ENCODE measurements at regions not wholly inside any gene's neighbourhood (a gene's known extent, or its start where the extent isn't known, plus 50 kb on each side); places are given as distances from the start of the nearest gene placed in this dataset.

DNA sequence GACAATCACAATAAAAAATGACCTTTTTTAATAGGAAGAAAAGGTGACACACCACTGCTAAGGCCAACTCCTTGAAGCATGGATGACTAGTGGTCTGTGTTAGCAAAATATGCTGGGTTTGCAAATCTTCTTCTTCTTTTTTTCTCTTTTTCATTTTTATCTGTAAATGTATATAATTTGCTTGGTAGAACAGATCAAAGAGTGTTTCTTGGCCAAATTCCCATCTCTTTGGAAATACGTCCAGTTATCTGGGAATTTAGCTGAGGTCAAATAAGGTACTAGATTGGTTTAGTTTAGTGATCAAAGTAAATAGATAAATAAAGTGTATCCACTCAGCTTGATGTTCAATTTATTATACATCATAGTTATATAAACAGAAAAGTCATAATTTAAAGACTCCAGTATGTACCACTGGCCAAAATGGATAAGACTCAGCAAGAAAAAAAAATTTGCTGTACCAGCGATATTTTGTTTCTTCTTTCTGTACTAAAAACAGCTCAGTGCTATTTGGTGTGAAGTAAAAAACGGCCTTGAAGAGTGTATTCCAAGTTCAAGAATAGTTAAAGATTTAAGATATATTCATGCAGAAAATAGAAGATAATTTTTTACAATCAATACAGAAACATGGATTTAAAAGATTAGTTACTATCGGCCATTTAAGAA is 738.6 kb upstream of the PIK3C3 start:
- DNase-seq: no peak

DNA sequence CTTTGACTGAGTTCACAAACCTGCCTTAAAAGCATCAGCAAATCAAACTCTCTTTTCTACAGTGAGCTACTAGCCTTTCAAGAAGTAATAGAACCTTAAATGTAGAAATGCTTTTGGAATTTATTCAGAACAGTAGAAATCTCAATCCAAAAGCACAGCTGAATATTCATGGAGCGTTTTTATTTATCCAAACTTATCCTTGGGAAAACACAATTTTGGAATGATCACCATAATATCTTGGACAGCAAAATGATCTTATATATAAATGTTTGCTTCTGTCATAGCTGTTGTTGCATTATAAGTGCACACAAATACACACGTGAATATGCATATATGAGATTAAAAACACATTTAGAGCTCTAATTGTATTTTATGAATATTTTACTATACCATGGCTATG is 747.3 kb upstream of the PIK3C3 start:
- no peak for DNase-seq

DNA sequence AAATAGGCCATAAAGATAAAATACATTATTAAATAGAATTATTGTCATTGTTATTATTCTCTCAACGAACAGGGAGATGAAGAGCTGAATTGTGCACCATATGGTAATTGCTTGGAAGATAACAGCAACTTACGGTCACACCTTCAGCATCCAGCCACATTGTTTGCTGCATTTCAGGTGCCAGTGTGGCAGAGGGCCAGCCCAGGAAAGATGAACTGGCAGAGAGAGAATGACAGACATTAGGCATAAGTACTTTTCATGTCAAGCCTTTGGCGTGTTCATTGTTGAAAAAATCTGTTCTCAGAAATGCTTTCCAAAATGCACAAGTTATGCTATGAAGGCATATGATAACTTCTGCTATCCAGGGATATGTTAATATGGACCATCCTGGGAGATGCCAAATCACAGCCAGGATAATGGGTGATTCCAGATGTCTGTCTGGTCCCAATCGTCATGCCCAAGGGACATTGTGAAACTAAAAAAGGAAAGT is 748.6 kb upstream of the PIK3C3 start:
- DNase-seq: no peak

DNA sequence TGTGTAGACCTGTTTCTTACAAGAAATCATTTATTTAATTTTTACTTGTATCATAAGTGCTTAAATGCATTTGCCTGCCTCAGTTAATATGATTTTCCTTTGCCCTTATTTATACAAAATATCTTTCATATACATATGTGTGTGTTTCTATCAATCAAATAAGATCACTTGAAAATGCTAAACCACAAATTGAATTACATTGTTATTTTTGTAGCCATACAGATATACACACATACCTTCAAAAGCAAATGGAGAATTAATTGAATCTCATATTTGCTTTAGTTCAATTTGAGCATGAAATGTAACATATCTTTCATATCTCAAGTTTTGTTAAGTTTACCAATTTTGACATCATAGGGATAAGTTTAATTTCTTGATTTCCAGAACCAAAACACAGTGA is 755.8 kb upstream of the PIK3C3 start:
- no peak for DNase-seq

DNA sequence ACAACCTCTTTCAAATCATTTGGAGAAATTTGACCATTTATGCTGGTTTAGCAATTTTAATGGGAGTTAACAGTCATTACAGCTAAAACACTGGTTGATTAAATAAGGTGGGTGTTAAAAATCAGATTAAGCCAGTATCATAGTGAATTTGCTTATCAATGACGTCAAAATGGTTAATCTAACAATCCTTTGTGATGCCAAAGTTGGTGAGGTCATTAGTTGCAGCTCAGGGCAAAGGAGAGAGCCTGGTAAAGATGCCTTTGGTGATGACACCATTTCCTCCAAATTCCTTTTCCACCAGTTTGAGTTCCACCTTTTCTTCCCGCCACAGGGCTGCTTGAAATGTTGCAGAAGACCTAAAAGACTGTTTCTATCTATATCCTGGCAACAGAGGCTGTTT is 757.1 kb upstream of the PIK3C3 start:
- no peak for DNase-seq

DNA sequence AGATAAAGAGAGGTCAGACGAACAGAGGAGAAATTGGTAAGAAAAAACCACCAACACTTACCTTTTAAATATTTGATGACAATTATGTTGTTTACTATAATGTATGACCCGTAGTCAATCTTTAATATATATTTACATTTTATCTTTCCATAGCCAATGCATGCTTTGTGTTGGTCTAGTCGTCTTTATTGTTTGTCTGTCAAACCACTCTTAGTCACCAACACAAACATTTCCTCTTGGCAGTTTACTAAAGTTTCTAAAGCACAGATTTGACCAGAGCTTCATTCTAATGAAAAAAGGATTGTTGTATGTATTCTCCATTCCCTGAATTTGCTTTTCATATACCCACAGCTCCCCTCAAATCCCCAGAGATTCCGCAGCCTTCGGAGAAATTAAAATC is 784.7 kb upstream of the PIK3C3 start:
- no peak for DNase-seq

DNA sequence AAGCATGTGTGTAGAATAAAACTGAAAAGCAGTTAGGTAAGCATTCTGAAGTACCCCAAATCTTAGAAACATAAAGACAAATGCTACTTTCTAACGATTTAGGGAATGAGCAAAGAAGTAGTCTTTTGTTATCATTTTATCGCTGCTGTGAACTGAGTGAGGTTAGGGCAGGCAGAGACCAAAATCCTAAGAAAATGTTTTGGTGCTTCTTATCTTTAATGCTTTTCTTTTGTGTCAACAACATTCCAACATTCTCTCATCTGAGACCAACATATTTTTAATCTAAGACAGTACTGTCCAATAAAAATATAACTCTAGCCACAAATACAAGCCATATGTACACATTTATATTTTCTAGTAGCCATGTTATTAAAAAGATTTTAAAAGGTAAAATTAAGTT is 789.4 kb upstream of the PIK3C3 start:
- no peak for DNase-seq

DNA sequence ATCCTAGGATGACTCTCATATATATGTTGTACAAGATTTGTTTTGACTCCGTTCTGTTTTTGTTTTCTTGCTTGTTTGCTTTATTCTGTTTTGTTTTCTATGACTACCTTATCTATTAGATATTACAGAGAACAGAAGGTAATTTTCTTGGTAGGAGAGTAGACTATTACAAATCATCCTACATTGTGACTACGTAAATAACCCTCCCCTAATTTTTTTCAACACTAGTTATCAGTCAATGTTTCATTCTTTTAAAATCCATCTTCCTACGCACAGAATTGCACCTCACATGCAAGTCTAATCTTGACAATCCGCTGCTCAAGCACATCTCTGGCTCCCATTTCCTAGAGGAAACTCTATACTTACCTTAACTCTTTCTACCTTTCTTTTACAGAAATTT is 792.3 kb upstream of the PIK3C3 start:
- DNase-seq: no peak

DNA sequence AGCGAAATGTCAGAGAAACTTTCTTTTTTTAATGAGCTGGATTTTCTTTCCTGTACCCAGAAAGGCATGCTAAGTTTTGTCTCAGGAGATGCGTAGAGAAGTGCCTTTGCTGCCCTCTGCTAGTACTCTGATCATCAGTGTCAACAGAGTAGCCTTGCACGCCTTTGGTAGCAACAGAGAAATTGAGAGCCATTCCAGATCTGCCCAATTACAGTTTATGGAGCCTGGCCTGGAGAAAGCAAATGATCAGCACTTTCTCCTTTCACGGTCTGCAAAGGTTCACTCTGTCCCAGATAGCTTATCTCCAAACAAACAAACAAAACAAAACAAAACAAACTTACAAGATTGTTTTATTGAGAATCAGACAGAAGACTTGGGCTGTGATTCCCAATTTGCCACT is 792.8 kb upstream of the PIK3C3 start:
- DNase-seq: no peak

DNA sequence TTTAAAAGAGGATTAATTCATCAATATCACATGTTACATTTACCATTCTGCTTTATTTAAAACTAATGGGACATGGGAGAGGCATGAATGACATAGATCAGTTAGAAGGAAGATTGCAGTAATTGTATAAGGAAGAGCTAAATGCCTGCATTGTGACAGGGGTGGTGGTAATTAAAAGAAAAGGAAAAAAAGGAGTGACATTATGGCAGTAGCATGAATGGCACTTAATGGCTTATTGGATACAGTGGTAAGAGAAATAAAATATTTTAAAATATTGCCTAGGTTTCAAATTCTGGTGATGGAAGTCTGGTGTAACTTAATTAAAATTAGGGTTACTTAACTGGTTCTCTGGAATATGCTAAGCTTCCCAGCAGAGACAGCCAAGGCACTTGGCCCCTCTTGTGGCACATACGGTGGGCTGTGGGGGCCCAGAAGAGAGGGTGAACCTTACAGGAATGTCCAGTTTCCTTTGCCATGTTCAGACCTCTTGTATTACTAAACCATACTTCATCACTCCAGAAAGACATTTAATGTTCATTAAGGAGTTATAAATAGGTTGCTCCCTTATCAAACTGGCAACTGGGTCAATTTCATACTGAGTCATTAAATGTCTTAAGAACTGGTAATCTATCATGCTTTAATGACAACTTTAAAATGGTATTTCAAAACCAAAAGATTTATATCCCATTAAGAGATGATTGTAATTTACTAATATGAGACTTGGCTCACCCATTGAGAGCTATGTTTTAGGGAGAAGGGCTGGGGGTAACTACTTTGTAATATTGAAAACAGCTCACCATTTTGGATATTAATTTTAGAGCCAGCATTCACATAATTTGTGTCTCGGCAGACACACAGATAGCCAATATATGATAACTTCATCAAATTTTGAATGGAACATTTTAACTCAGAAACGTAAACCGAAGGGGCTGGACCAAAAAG is 798.9 kb upstream of the PIK3C3 start:
- DNase-seq: no peak

DNA sequence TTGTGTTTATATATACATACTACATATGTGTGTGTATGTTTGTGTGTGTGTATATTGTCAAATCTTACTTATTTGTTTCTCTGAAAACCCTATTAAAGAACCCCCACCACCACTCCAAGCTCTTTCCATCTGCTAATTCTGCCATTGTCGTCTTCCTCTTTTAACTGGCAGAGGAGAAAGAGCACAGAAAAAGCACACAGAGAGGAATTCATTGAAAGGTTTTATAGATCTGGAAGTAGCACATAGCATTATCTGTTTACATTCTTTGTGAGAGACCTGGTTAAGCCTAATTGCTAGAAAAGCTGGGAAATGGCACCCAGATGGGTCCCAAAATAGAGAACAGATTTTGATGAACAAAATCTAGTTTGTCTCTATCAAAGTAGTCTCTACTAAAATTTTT is 800.0 kb upstream of the PIK3C3 start:
- no peak for DNase-seq

DNA sequence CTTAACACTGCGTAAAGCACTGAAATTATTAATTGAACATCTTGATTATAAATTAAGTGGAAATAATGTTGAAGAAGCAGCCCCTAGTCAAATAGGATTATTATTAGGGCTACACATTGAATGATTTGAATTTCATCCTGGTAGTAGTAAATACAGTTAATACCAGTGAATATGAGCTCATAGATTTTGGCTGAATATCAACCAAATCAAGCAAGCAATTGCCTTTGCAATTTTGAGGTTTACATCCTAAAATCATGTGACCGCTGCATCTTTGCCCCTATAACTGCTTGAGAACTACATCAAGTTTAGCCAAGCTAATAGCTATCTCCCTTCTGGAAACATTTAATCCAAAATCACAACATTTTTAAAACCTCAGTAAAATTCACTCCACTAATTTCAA is 801.2 kb upstream of the PIK3C3 start:
- no peak for DNase-seq

DNA sequence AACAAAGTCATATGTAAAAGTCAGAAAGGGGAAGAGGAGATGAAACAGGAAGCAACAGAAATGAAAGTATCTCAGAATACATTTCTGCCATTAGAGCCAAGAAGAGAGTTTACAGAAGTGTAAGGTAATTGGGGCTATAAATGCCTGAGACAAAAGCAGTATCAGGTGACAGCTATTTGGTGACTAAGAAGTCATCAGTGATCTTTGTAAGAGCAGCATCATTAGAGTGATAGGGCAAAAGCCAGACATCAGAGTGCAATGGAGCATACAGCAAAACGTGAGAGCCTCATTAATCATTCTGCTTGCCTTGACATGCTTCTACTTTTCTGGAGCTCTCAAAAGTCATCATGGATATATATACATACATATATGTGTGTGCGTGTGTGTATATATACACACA is 804.7 kb upstream of the PIK3C3 start:
- DNase-seq: no peak

DNA sequence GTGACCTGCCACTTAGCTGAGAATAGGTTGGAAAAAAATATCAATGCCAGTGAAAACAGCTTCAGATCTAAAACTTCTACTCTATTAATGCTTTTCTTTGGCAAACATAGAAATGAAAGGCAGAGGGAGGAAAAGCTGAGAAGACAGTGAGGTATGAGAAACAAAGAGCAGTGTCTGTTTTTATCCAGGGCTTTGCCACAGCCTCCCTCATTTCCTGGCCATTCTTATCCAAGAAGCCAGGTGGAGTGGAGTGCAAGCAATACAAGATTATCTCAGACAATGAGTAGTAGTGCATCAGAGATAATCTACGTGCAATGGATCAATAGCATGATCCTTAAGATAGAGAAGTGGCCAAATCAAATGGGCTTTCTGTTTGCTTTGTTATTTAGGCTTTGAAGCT is 808.7 kb upstream of the PIK3C3 start:
- no peak for DNase-seq

DNA sequence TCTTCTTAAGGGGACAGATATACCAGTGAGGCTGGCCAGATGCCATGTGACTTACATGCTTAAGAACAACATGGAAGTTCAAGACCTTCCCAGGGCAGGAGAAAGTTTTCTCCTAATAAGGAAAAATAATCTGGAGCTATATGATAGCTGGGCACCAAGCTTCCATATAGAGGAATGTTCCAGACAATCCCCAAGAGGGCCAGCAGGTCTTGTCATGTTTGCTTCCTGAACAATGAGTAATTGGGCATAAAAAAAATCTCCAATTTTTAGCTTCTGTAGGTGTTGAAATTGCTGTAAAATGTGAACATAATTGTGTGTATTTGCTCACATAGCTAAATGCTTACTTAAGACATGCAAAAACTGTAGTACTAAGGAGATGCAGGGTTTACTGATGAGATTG is 809.5 kb upstream of the PIK3C3 start:
- no peak for DNase-seq

DNA sequence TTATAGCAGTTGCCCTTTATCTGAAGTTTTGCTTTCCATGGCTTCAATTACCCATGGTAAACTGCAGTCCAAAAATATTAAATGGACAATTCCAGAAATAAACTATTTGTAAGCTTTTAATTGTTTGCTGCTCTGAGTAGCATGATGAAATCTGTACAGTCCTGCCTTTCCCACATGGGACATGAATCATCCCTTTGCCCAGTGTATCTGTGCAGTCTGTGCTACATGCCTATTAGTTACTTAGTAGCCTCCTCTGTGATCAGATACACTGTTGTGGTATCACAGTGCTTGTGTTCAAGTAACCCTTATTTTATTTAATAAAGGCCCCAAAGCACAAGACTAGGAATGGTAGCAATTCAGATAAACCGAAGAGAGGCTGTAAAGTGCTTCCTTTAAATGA is 810.6 kb upstream of the PIK3C3 start:
- no peak for DNase-seq

DNA sequence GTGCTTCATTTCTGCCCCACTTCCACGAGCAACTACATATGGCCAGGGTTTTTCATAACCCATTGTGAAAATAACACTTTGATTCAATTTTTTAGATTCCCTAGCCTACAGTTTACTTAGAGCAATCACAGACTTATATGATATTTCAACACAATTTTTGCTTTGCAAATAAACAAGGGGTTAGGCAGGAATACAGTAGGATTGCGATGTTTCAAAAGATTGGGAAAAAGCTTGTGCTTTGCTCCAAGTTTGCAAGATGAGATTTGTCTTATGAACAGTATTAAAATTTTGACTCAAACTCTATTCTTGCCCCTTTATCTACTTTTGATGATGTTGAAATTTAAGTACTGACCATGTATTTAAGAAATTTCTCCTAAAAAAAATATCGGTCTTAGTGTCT is 814.5 kb upstream of the PIK3C3 start:
- no peak for DNase-seq

DNA sequence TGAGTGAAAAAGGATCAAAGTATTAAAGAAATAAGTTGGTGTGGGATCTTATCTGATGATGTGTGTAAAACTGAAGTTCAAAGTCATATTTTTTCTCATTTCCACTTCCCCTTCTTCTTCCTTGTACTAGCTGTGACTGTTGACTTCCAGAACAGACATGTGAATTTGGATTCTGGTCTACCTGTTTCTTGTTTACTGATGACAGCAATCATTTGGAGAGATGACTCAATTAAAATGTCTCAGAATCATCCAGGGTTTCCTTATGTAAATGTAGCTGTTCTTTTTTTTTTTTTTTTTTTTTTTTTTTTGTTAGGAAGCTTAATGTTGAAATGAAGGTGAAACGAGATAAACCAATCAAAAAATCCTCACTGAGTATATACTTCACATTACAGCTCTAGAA is 819.9 kb upstream of the PIK3C3 start:
- no peak for DNase-seq

DNA sequence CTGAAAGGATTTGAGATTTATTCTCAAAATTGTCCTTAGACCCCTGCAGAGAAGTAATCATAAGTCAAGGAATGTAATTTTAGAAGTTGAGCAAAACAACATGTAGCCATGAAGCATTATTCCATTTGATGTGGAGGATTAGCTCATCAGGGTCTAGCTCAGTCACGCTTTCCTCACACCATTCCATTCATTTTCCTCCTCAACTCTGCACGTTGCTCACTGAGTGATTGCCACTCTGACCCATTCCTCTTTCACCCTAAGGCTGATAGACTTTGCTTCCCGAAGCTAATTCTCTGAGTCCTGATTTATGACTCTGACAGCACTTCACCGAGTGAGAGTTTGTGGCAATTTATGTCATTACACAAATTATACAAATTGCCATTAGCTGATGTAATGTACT is 820.6 kb upstream of the PIK3C3 start:
- DNase-seq: no peak

DNA sequence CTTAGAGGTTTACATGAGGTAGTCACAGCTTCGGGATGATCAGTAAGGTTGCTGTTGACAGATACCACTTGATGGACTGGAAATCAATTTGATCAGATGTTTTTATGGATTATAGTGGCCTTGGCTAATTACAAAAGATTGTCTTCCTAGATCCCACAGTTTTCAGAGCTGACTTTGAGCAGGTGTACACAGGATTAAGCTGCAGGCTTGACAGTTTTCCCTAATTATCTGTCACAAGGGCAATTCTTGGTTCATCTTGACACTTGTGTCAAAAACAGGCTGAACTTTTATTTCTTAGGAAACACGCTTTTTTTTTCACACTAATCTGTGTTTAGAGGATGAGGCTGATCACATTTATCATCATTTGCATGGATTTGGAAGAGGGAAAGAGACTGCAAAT is 824.0 kb upstream of the PIK3C3 start:
- no peak for DNase-seq

DNA sequence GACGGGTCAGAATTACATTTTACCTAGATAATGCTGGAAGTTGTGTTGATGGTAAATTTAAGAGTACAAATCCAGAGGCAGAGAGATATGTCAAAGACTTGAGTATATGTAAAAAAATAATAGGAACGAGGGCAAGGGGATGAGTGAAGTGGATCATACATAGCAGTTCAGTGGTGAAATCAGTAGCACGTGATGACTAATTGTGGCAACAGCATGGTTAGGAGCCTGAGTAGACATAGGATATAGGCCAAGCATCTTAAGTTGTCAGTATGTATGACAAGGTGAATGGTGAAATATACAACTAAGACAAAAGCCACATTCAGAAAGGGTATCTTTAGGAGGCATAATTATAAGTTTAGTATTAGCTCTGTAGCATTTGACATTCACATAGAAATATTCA is 826.5 kb upstream of the PIK3C3 start:
- DNase-seq: no peak

DNA sequence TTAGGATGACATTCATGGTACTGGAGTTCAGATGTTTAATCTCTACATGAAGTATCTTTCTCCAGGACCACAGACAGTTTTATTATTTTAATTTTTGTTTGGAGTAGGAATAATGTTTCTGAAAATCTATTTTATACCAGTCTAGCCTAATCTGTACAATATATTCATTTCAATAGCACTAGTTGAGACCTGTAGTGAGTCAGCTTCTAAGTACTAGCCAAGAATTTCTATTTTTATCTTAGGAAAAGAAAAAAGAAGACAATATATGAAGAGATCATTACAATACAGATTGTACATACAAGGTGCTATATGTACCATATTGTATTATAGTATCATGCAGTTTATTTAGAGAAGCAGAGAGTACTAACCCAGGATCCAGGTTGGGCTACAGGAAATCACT is 826.9 kb upstream of the PIK3C3 start:
- DNase-seq: no peak

DNA sequence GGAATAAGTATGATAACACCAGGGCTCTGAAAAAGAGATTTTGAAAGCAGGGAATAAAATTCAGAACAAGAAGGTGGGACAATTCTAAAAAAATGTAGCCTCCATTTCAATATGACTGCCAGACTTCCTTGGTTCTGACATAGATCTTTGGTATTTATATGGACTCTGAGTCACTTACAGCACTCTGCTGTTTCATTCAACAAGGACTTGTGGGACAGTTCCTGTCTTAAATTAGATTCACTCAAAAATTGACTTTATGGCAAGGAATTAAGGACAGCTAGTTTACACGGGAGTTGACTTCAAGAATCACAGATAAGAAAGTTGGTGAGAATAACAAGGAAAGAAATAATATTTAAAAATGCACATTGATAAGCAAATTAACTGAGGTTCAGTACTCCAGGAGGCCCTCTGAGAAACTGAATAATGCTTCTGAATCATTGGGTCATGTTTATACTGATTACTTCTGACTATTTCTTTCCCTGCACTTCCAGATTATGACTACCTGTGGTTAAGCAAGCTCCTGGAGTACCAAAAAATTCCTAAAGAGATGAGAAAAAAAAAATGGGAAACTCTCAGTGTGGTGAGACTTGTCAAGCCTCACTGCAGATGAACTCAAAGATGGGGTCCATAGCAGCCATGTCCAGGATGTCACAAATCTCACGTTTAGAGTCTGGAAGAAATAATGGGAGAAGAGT is 828.3 kb upstream of the PIK3C3 start:
- no peak for DNase-seq
